CD4-positive, alpha-beta T cell treated with Interleukin-15 for 1 hour (primary cell): ENCODE measurements at regions not wholly inside any gene's neighbourhood (a gene's known extent, or its start where the extent isn't known, plus 50 kb on each side); places are given as distances from the start of the nearest gene placed in this dataset.
"Not testable (repeated sequence)": the region's sequence is repeated elsewhere in the genome, so short reads cannot be mapped to it uniquely, and the experiment has no call there.

Experiments used
- DNase-seq: peaks from one replicate; pipeline ENCODE4 v3.0.0-alpha.2; 2020

DNA sequence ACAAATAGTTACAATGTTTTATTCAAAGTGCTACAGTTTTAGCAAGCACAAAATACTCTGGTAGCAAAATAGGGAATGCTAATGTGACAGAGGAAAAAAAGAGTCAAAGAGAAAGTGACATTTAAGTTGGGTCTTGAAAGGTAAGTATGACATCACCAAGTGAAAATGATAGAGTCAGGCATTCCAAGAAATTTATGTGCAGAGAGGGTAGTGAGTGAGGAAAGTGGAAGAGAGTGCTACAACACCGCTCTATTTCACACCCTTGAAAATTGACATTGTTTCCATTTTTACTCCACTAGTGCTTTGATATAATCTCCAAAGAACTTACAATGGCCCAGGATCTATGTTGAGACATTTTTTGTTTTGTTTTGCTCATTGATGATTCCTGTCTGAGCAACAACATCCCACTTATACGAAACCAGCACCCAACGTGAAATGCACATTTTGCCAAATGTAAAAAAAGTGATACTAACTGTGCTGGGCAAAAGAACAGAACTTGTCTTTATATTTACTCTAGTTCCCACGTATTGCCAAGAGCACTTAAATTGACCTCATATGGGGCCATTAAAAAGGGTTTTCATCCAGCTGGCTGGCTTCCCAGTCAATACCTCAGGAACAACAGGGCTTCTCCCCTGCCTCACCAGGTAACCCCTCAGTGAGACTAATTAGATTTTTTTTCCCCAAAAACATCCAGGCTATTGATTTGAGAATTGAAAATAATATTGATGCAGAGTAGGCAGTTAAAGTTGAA lies 206.3 kb upstream of the NR5A2 start:
- DNase-seq = no peak

DNA sequence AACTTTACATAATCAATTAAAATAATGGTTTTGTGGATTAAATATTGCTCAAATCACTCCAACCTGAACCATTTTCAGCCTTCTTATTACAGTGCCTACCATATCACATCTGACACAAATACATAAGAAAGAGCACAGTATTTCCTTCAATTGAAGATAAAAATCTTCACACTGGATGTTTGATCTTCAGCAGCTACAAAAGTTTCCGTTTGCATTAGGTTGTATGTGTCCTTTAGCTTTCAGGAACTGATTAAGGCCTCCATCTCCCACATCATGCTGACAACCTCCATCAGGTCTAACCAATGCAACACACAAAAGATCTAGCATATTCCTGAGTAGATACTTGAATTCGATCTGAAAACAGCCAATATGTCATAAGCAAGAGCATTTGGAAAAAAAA lies 195.1 kb upstream of the NR5A2 start:
- DNase-seq = no peak

DNA sequence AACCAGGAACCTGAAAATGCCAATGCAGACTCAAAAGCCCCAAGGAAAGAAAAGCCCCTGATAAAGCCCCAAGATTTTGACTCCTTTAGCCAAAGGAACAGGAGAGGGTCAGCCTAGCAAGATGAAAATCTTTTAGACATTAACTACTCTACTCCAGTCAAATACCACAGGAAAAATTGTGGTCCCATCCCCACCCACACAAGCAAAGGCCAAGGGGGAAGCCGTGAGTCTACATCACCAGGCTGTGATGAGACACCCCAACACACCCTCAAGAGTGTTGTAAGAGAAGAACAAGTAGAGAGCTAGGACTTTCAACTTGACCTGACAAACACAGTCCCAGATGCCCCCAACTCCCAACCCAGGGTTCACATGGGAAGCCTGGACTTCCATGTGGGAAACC lies 192.8 kb upstream of the NR5A2 start:
- no peak for DNase-seq

- DNase-seq = no peak
These were observed 191.1 kb upstream of the NR5A2 start for GRCh38 chr1:199836430-199836829.

GRCh38 chr1:199837321-199837720 lies 190.2 kb upstream of the NR5A2 start:
- no peak for DNase-seq

- DNase-seq = not testable (repeated sequence)
These were observed 187.9 kb upstream of the NR5A2 start for GRCh38 chr1:199839608-199840007.

DNA sequence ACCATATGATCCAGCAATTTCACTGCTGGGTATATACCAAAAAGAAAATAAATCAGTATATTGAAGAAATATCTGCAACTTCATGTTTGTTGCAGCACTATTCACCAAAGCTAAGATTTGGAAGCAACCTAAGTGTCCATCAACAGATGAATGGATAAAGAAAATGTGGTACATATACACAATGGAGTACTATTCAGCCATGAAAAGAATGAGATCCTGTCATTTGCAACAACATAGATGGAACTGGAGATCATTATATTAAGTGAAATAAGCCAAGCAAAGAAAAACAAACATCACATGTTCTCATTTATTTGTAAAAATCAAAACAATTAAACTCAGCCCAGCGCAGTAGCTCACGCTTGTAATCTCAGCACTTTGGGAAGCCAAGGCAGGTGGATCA lies 184.4 kb upstream of the NR5A2 start:
- not testable (repeated sequence) for DNase-seq

DNA sequence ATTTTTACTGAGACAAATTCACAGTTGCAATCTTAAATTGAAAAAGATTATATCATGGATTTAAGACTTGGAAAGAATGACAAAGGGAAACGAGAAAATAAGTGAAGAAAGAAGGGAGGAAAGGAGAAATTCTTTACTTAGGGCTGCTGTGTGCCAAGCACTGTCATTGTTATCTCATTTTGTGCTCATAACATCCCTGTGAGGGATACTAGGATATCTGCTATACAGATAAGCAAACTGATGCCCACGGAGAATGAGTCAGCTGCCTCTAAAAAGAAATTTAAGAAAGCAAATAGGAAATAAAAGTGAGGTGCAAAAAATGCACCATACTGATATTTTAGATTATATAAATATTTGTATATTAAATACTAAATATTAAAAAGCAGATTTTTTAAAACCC lies 183.6 kb upstream of the NR5A2 start:
- no peak for DNase-seq

DNA sequence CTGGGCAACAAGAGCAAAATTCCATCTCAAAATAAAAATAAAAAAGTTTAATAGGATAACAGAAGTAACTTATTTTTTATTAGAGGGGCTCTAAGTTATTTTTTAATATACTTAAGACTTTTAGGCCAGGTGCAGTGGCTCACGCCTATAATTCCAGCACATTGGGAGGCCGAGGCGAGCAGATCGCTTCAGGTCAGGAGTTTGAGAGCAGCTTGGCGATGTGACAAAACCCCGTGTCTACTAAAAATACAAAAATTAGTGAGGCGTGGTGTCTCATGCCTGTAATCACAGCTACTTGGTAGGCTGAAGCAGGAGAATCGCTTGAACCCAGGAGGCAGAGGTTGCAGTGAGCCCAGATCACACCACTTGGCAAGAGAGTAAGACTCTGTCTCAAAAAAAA lies 180.5 kb upstream of the NR5A2 start:
- no peak for DNase-seq

DNA sequence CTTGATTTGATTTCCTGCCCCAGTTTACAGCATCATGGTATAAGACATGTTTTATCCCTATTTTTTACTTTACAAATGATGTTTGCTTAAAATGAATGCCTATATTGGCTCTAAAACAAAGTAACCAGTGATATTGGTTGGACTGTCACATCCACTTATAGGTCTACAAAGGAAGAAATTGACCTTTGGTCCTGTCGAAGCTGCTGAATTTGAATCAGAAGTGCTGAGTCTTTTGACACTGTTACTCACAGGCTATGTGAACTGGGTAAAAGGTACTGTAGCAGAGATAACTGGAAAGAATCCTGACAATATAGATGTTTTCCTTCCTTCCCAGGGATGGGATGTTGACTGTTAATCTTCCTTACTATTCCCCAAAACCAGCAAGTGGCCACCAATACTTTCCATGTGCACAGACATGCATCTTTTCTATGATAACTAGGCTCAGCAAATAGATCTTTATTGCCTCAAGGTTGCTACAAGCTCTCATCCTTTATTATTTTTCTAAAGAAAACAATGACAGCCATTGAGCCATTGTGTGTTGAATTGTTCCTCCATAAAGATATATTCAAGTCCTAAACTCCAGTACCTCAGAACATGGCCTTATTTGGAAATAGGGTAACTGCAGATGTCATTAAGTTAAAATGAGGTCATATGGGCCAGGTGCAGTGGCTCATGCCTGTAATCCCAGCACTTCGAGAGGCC lies 175.9 kb upstream of the NR5A2 start:
- no peak for DNase-seq

DNA sequence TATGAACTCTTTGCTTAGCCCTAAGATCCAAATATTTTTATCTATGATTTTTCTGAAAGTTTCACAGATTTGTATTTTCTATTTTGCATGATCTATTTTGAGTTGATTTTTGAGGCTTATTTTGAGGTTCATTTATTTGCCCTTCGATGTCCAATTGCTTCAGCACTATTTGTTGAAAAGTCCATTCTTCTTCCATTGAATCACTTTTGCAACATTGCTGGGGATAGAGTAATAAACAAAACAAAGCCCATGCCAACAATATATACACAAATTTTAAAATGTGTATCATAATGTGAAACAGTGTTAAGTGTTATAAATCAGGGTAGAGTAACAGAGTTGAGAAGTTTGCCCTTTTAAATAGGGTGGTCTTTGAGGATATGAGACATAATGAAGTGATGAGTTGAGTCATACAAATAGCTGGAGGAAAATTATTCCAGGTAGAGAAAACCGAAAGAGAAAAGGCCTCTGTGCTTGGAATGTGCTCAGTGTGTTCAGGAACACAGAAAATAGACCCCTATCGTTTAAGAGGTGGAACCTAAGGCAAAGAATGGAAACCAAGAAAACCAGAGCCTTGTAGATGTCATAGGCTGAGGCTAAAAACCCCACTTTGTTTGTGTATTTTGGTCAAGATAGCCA lies 172.7 kb upstream of the NR5A2 start:
- no peak for DNase-seq

GRCh38 chr1:199855580-199855979 lies 171.9 kb upstream of the NR5A2 start:
- DNase-seq = no peak

GRCh38 chr1:199856216-199856780 lies 171.2 kb upstream of the NR5A2 start:
- DNase-seq = no peak

- DNase-seq = no peak
These were observed 170.4 kb upstream of the NR5A2 start for GRCh38 chr1:199857108-199857507.

DNA sequence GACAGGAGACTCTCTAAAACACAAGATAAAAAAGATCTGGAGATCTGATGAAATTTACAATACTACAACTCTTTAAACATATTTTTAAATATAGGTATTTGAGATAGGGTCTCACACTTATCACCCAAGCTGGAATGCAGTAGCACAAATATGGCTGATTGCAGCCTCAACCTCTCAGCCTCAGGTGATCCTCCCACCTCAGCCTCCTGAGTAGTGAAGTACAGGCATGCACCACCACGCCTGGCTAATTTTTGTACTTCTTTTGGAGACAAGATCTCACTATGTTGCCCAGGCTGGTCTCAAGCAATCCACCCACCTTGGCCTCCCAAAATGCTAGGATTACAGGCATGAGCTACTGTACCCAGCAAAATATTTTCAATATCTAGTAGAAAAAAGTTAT lies 170.0 kb upstream of the NR5A2 start:
- no peak for DNase-seq

- no peak for DNase-seq
These were observed 169.3 kb upstream of the NR5A2 start for GRCh38 chr1:199858171-199858570.

DNA sequence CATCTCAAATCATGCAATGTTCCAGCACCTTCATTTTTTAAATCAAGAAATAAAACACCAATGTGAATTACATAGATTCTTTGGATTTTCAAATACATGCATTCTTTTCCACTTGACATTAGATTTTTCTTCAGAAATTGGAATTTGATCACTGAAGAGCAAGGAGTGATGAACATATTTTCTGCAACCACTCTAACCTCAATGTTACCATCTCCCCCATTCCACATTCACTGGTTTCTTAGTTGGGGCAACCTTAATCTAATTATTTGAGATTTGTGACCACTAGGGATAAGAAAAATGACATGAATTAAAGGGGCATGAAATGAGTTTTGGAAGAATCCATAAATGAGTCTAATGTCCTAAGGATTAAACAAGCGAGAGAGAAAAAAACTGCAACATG lies 168.7 kb upstream of the NR5A2 start:
- no peak for DNase-seq

DNA sequence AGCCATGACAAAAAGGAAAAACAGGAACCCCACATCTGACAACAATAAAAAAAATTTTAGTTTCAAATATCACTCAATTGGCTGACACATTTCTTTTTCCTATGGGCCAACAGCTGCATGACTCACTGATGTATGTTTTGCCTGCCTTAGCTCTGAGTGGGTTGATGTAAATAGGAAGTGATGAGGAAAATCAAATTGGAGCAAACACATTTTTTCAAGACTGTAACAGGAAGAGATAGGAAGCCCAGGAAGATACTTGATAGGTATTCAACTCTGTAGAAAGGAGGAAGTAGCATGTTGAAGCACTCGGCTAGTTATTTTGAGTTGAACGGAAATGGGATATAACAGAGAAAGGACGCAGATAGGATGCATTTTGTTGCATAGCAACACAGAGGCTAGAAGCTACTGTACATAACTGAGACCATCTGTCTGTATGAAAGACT lies 168.0 kb upstream of the NR5A2 start:
- peak; percentile 50 for DNase-seq

DNA sequence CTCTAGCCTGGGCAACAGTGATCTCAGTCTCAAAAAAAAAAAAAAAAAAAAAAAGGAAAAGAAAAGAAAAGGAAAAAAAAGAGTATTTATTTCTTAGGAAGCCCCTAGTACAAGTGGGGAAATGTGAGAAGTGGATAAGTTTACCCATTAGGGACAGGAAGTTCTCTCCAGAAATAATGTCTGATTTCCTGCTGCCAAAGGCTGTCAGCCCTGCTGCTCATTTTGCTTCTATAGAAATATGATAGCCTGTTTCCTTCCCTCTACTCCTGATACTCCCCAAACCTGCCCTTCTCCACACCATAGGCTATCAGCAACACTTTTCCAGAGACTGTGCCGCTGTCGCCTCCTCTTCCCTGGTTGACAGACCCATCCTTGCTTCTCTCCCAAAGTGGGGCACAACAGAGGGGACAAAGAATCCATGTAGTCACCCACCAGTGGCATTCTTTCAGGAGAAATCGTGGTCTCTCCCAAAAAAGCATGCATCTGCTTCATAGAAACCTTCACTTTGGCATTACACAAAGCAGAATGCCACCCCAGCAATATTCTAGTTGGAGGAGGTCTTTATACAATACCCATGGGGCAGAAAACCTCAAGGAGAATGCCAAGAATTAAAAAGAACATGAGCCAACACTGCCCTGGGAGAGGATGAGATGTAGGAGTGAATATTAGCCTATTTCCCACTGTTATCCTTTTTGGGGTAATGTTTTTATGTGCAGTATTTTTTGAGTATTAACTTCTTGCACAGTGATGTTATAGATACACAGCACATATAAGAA lies 166.3 kb upstream of the NR5A2 start:
- no peak for DNase-seq

DNA sequence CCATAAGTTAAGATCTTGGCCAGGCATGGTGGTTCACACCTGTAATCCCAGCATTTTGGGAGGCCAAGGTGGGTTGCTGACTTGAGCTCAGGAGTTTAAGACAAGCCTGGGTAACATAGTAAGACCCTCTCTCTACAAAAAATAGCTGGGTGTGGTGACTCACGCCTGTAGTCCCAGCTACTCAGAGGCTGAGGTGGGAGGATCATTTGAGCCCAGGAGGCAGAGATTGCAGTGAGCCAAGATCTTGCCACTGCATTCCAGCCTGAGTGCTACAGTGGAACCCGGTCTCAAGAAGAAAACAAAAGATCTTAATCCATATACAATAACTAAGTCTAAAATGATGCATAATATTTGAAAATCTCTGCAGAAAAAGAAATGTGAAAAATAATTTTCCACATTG lies 165.5 kb upstream of the NR5A2 start:
- DNase-seq = no peak

GRCh38 chr1:199866210-199866617 lies 161.3 kb upstream of the NR5A2 start:
- DNase-seq = no peak

GRCh38 chr1:199867601-199868000 lies 159.9 kb upstream of the NR5A2 start:
- peak; percentile 19 for DNase-seq

- no peak for DNase-seq
These were observed 158.7 kb upstream of the NR5A2 start for GRCh38 chr1:199868777-199869176.
